PC-3 (cell line): ENCODE measurements at regions not wholly inside any gene's neighbourhood (a gene's known extent, or its start where the extent isn't known, plus 50 kb on each side); places are given as distances from the start of the nearest gene placed in this dataset.

Source experiments
- EZH2 ChIP-seq: fragments of 300-600 bp; sonication (generic); IDR thresholded peaks from one replicate; pipeline ENCODE4 v1.6.1; 2017; ENCODE audit warnings: antibody characterized with exemption, mild to moderate bottlenecking, low read length; ENCODE audit not compliant: unreplicated experiment
- TF ChIP-seq, protein P1 (sequence below): fragments of 300-600 bp; sonication (generic); conservative IDR thresholded peaks from 2 replicates; pipeline ENCODE4 v1.5.1; 2017; ENCODE audit warnings: antibody characterized with exemption, low read depth, mild to moderate bottlenecking, low read length

- TF ChIP-seq, protein P1, sequence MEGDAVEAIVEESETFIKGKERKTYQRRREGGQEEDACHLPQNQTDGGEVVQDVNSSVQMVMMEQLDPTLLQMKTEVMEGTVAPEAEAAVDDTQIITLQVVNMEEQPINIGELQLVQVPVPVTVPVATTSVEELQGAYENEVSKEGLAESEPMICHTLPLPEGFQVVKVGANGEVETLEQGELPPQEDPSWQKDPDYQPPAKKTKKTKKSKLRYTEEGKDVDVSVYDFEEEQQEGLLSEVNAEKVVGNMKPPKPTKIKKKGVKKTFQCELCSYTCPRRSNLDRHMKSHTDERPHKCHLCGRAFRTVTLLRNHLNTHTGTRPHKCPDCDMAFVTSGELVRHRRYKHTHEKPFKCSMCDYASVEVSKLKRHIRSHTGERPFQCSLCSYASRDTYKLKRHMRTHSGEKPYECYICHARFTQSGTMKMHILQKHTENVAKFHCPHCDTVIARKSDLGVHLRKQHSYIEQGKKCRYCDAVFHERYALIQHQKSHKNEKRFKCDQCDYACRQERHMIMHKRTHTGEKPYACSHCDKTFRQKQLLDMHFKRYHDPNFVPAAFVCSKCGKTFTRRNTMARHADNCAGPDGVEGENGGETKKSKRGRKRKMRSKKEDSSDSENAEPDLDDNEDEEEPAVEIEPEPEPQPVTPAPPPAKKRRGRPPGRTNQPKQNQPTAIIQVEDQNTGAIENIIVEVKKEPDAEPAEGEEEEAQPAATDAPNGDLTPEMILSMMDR, result no peak
- no peak for TF ChIP-seq EZH2
These were observed 214.7 kb downstream of the TEX36 start for GRCh38 chr10:125468278-125468677.
